Fibroblast of lung (primary cell): ENCODE measurements at regions not wholly inside any gene's neighbourhood (a gene's known extent, or its start where the extent isn't known, plus 50 kb on each side); places are given as distances from the start of the nearest gene placed in this dataset.

ENCODE experiments used
- CTCF ChIP-seq, 2 donors: IDR thresholded peaks in 1 of 2; conservative IDR thresholded peaks in 1 of 2; 1 replicate in 1 of 2; 2 replicates in 1 of 2; pipeline ENCODE4 v1.5.1; 2011 to 2012; ENCODE audit warnings: low read length in 2 of 2, control low read depth in 1 of 2, inconsistent platforms in 1 of 2, low read depth in 1 of 2, mild to moderate bottlenecking in 1 of 2
- EZH2 ChIP-seq: IDR thresholded peaks from 2 replicates; pipeline ENCODE4 v1.5.1; 2012; ENCODE audit warnings: low read length, control low read depth, mild to moderate bottlenecking; ENCODE audit errors: missing control alignments

- TF ChIP-seq CTCF (conservative IDR thresholded peaks at IDR 0.05 in 1 of 2, IDR thresholded peaks at IDR 0.05 in 1 of 2; ENCODE audit: low read depth in 1 of 2, low read length in 2 of 2), result no peak
- TF ChIP-seq EZH2, result no peak
These were observed 206.6 kb downstream of the MAT2B start for GRCh38 chr5:163712011-163712410.
